NCI-H1694 treated with DMSO at 0.1 percent for 48 hours (cell line): ENCODE measurements at regions not wholly inside any gene's neighbourhood (a gene's known extent, or its start where the extent isn't known, plus 50 kb on each side); places are given as distances from the start of the nearest gene placed in this dataset.

ENCODE experiments used
- DNase-seq: peaks from one replicate; lab custom pipeline; 2025; lab: John Stamatoyannopoulos, UW

GRCh38 chr7:130912862-130913638, 179.0 kb upstream of the KLF14 start:
- no peak for DNase-seq

- DNase-seq: no peak
Measured at GRCh38 chr7:130913639-130914553, 179.9 kb upstream of the KLF14 start.

GRCh38 chr7:130914554-130915294, 180.7 kb upstream of the KLF14 start:
- no peak for DNase-seq

- no peak for DNase-seq
Measured at GRCh38 chr7:130917669-130918128, 183.7 kb upstream of the KLF14 start.

- DNase-seq: no peak
Measured at GRCh38 chr7:130918129-130919052, 184.4 kb upstream of the KLF14 start.

GRCh38 chr7:130919316-130920103, 185.5 kb upstream of the KLF14 start:
- no peak for DNase-seq

- DNase-seq: no peak
Measured at GRCh38 chr7:130920122-130920521, 186.1 kb upstream of the KLF14 start.

- DNase-seq: peak; percentile 18
Measured at GRCh38 chr7:130921391-130922180, 187.6 kb upstream of the KLF14 start.

GRCh38 chr7:130922206-130923112, 188.5 kb upstream of the KLF14 start:
- no peak for DNase-seq

- no peak for DNase-seq
Measured at GRCh38 chr7:130923365-130923764, 189.4 kb upstream of the KLF14 start.

GRCh38 chr7:130923930-130924329, 189.9 kb upstream of the KLF14 start:
- no peak for DNase-seq

GRCh38 chr7:130925136-130925794, 191.3 kb upstream of the KLF14 start:
- no peak for DNase-seq

- DNase-seq: no peak
Measured at GRCh38 chr7:130926001-130926691, 192.1 kb upstream of the KLF14 start.

GRCh38 chr7:130927062-130927461, 193.1 kb upstream of the KLF14 start:
- DNase-seq: no peak

- no peak for DNase-seq
Measured at GRCh38 chr7:130927564-130927963, 193.6 kb upstream of the KLF14 start.

- DNase-seq: no peak
Measured at GRCh38 chr7:130929896-130930659, 196.1 kb upstream of the KLF14 start.
